GM10248 (cell line): ENCODE measurements at regions not wholly inside any gene's neighbourhood (a gene's known extent, or its start where the extent isn't known, plus 50 kb on each side); places are given as distances from the start of the nearest gene placed in this dataset.

ENCODE experiments used
- CTCF ChIA-PET: fragments of 300-600 bp; sonication (Branson Sonifier 250); formaldehyde crosslinking; extraction: SDS; loops from one replicate; lab custom pipeline; 2021; ENCODE audit warnings: antibody characterized with exemption; lab: Yijun Ruan, JAX
- POLR2A ChIA-PET: fragments of 350-650 bp; sonication (Branson Sonifier 250); formaldehyde crosslinking; extraction: SDS; loops from one replicate; lab custom pipeline; 2020; ENCODE audit warnings: antibody characterized with exemption; lab: Yijun Ruan, JAX
- DNase-seq: peaks from one replicate; pipeline ENCODE4 v3.0.0; 2012; ENCODE audit errors: extremely low spot score
- TF ChIP-seq, protein P1 (sequence below): IDR thresholded peaks from 2 replicates; pipeline ENCODE4 v1.5.1; 2012; ENCODE audit warnings: mild to moderate bottlenecking, low read depth; ENCODE audit errors: extremely low read depth, missing control alignments, control extremely low read depth

DNA sequence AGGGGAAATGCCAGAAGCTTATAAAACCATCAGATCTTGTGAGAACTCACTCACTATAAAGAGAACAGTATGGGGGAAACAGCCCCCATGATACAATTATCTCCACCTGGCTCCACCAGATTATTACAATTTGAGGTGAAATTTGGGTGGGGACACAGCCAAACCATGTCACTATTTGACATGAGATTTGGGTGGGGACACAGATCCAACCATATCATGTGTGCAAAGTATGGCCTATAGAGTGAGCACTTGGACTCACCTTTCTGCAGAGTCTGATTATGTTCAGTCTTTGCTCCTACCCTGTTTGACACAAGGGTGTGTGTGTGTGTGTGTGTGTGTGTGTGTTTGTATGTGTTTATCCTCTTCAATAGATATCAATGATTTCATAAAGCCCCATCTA, 287.5 kb downstream of the ZNF536 start:
- DNase-seq, result no peak
- ChIA-PET CTCF (interaction anchor here (2.0 to 3.4 kb wide), 2 partner anchors 10 kb away, joined by 9 to 15 read pairs; no protein-coding TSS in a partner anchor), POLR2A (no interaction called here)

DNA sequence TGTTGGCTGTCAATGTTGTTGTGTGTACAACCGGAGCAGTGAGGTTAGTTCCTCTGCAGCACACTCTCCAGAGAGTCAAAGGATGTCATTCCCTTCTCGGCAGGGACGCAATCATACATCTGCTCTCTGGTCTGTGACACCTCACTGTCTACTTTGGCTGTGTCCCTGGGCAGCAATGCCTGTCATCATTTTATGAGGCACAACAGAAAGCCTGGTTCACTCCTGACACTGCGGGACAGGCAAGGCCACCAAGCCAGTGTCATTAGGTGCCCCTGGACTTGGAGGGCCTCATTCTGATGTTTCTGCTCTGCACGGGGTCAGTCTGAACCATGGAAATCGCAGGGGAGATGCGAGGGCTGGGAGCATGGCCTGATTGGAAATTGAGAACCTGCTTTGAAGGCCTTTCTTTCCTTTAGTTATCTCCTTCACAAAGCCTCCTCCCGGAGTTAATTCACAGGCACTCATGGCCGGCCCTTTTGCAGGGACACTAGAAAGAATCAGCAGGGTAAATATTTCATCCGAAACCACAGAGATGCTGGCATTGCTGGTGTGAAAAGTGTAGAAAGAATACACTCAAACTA, 284.4 kb downstream of the ZNF536 start:
- CTCF ChIA-PET, result interaction anchor here (1.0 to 3.4 kb wide), 2 partner anchors 10 to 13 kb away, joined by 3 to 15 read pairs; no protein-coding TSS in a partner anchor
- TF ChIP-seq, protein P1, sequence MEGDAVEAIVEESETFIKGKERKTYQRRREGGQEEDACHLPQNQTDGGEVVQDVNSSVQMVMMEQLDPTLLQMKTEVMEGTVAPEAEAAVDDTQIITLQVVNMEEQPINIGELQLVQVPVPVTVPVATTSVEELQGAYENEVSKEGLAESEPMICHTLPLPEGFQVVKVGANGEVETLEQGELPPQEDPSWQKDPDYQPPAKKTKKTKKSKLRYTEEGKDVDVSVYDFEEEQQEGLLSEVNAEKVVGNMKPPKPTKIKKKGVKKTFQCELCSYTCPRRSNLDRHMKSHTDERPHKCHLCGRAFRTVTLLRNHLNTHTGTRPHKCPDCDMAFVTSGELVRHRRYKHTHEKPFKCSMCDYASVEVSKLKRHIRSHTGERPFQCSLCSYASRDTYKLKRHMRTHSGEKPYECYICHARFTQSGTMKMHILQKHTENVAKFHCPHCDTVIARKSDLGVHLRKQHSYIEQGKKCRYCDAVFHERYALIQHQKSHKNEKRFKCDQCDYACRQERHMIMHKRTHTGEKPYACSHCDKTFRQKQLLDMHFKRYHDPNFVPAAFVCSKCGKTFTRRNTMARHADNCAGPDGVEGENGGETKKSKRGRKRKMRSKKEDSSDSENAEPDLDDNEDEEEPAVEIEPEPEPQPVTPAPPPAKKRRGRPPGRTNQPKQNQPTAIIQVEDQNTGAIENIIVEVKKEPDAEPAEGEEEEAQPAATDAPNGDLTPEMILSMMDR, result no peak
- DNase-seq, result no peak
- POLR2A ChIA-PET, result no interaction called here

More for the DNA sequence above, 287.5 kb downstream of the ZNF536 start:
- TF ChIP-seq, protein P1, result no peak

DNA sequence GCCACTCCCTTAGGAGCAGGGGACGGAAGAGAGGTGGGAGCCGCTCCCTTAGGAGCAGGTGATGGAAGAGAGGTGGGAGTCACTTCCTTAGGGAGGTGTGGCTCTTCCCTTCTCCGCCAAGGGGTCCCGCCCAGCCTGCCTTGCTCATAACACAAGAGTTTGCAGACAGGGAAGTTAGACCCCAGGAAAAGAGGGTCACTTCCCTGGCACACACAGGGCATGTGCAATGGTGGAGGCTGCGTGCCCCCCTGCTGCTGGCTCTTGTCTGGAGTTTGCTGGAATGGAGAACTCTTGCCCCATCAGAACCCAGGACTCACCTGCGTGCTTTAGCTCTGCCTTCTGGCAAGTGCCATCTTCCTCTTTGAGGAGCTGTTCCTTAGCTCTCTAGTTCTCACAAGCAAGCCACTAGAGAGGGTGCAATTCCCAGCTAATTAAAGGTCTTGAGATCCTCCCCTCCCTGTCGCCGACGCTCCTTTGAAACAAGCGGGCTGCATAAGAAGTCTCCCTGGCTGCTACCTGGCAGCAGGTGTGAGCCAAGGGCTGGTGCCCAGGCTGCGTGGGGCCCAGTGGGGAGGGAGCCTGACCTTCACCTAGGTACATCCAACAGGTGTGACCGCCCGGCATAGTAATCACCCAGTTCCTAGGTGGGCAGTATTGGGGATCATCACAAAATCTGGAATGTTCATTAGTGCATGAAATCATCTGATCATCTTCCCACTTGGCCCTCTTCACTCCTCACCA, 281.6 kb downstream of the ZNF536 start:
- ChIA-PET POLR2A (no interaction called here), CTCF (interaction anchor here (1.7 kb wide), 1 partner anchor 16 kb away, joined by 4 read pairs; no protein-coding TSS in a partner anchor)
- DNase-seq, result no peak
- TF ChIP-seq, protein P1, result no peak

DNA sequence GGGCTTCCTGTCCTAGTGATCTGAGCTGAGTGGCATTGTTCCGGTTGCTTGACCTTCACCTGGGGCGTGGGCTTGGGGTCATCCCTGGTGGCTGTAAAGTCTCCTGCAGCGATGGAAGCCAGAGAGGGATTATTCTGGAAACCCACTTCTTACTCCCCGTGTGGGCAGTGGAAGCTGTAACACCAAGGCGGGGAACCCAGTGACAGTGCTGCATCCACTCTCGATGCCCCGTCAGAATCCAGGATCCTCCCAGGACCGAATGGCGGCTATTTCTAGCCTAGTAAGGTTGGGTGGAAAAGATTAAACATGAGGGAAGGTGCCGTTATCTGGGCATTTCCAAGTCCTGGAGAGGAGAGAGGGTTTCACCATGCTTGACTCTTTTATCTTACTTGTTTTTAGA, 280.6 kb downstream of the ZNF536 start:
- TF ChIP-seq, protein P1, result no peak
- ChIA-PET POLR2A (no interaction called here), CTCF (interaction anchor here (1.7 kb wide), 2 partner anchors 13 to 17 kb away, joined by 4 to 9 read pairs; no protein-coding TSS in a partner anchor)
- no peak for DNase-seq

DNA sequence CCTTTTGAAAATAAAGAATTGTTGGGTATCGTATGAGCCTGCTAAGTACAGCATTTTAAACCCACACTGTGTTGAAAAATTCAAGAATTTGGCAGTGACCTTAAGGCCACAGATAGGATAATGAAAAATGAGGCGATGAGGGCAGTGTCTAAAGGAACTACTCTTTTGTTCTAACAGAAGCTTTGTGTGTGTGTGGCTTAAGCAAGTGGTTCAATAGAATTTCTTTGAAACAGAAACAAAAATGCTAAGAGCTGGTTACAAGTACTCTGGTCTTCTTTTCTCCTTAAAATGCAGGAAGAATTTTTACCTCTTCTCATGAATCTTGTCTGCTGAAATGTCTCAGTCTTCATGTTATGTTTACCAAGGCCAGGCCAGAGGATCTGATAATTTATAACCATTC, 279.5 kb downstream of the ZNF536 start:
- DNase-seq, result no peak
- ChIA-PET POLR2A (no interaction called here), CTCF (interaction anchor here (0.9 to 1.7 kb wide), 3 partner anchors 15 to 921 kb away, joined by 3 to 9 read pairs (median 4); no protein-coding TSS in a partner anchor)
- TF ChIP-seq, protein P1, result no peak

DNA sequence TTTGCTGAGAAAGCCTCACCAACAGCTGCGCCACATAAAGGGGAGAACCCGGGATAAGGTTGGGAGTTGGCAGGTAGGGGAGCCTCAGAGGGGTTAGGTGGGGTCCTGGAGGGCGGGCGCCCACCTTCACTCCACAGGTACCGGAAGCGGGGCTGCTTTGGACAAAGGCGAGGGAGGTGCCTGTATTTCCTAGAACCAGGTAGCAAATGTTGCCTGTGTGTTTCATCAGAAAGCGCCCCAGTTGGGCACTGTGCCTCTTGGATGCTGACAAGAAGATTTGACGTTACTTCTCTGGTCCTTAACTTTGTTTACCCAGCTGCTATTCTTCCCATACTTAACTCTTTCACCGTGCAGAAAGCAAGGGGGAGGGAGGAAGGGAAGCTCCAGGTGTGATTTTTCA, 278.9 kb downstream of the ZNF536 start:
- CTCF ChIA-PET, result interaction anchor here (0.9 to 1.0 kb wide), 2 partner anchors 15 to 921 kb away, joined by 3 to 4 read pairs; no protein-coding TSS in a partner anchor
- TF ChIP-seq, protein P1, result no peak
- DNase-seq, result no peak
- POLR2A ChIA-PET, result no interaction called here
